ENCODE measurements at regions not wholly inside any gene's neighbourhood (a gene's known extent, or its start where the extent isn't known, plus 50 kb on each side); places are given as distances from the start of the nearest gene placed in this dataset.
A peak's percentile ranks its signal among the peaks of the same experiment; 100 is the strongest.

DNA sequence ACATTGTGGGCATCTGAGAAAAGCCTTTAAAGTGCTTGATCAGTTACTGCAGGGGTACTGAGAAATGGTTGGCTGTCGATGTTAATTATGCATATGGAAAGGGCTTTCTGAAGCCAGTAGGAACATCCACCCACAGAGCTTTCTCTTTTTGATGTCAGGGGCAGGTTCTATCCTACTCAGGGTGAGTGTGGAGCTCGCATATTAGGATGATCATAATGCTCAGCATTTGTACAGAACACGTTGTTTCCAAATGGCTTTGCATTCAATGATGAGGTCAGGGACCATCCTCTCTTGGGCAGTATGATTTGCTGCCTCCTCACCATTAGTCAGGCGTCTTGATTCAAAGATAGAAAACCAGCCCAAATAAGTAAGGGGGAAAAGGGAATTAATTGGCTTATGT is 141.9 kb downstream of the HMHB1 start:
- DNase-seq = no peak
- Histone ChIP-seq H3K36me3 (ENCODE audit: low read depth) (no peaks in the 10 kb centered on the region), H3K4me1 (replicated peaks; ENCODE audit: insufficient read depth) (no peaks in the 10 kb centered on the region), H4K20me1 (ENCODE audit: insufficient read depth) (no peaks in the 10 kb centered on the region), H3F3A (ENCODE audit: insufficient read depth, low read depth) (no peaks in the 10 kb centered on the region), H3K9me2 (ENCODE audit: insufficient read depth) (no peaks in the 10 kb centered on the region), H3K9me3 (ENCODE audit: insufficient read depth, low read depth) (peaks cover 5% of the 10 kb centered on the region; the same call in 1 of the 2 replicates), H3K27me3 (ENCODE audit: insufficient read depth, low read depth) (no peaks in the 10 kb centered on the region), H2AFZ (no peak overlapping the region), H3K4me3 (no peak overlapping the region), H3K79me2 (ENCODE audit: low read depth) (no peaks in the 10 kb centered on the region), H3K27ac (no peak overlapping the region), H3K4me2 (no peak overlapping the region)
- TF ChIP-seq EZH2 (IDR thresholded peaks at IDR 0.05; ENCODE audit: low read depth) = no peak
- TF ChIP-seq, protein P1, sequence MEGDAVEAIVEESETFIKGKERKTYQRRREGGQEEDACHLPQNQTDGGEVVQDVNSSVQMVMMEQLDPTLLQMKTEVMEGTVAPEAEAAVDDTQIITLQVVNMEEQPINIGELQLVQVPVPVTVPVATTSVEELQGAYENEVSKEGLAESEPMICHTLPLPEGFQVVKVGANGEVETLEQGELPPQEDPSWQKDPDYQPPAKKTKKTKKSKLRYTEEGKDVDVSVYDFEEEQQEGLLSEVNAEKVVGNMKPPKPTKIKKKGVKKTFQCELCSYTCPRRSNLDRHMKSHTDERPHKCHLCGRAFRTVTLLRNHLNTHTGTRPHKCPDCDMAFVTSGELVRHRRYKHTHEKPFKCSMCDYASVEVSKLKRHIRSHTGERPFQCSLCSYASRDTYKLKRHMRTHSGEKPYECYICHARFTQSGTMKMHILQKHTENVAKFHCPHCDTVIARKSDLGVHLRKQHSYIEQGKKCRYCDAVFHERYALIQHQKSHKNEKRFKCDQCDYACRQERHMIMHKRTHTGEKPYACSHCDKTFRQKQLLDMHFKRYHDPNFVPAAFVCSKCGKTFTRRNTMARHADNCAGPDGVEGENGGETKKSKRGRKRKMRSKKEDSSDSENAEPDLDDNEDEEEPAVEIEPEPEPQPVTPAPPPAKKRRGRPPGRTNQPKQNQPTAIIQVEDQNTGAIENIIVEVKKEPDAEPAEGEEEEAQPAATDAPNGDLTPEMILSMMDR (conservative IDR thresholded peaks at IDR 0.05) = no peak
- no TSS peak for BruUV-seq (replicated peaks)
- POLR2A ChIA-PET (ENCODE audit: unreplicated experiment) = no interaction called here
- intact Hi-C loops (cut with micrococcal nuclease; ENCODE audit: unreplicated experiment) = no loop called here
- CTCF ChIA-PET = interaction anchor here (0.5 to 0.6 kb wide), 2 partner anchors 13 to 42 kb away, joined by 3 to 5 read pairs; no protein-coding TSS in a partner anchor

DNA sequence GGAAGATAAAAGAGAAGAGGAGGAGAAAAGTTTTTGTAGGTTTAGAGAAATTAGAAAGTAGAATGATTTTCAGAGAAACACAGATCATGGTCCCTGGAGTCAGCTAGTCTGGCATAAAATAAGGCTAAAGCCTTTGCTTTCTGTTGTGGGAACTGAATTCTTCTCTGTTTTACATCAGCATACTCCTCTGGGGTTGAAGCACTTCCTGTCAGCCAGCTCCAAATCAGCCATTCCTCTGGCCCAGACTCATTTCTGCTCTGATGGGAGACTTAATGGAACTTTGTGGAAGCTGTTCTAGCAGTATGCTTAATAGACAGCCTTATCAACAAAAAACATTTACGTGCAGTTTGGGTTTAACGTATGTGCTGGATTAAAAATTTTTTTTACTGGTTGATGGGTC is 143.2 kb downstream of the HMHB1 start:
- no peak for TF ChIP-seq EZH2 (IDR thresholded peaks at IDR 0.05; ENCODE audit: low read depth)
- TF ChIP-seq, protein P1 (conservative IDR thresholded peaks at IDR 0.05) = no peak
- no peaks in the 10 kb centered on the region for H3F3A ChIP-seq (ENCODE audit: insufficient read depth, low read depth)
- no peaks in the 10 kb centered on the region for H3K79me2 ChIP-seq (ENCODE audit: low read depth)
- no peaks in the 10 kb centered on the region for H3K27me3 ChIP-seq (ENCODE audit: insufficient read depth, low read depth)
- H3K4me3 ChIP-seq = no peak overlapping the region
- H3K4me1 ChIP-seq (replicated peaks; ENCODE audit: insufficient read depth) = no peaks in the 10 kb centered on the region
- peaks cover 5% of the 10 kb centered on the region; the same call in 1 of the 2 replicates for H3K9me3 ChIP-seq (ENCODE audit: insufficient read depth, low read depth)
- H3K27ac ChIP-seq = no peak overlapping the region
- no peak for DNase-seq
- no TSS peak for BruUV-seq (replicated peaks)
- ChIA-PET CTCF (no interaction called here), POLR2A (ENCODE audit: unreplicated experiment) (no interaction called here)
- no peaks in the 10 kb centered on the region for H3K9me2 ChIP-seq (ENCODE audit: insufficient read depth)
- H3K4me2 ChIP-seq = no peak overlapping the region
- no peak overlapping the region for H2AFZ ChIP-seq
- no peaks in the 10 kb centered on the region for H3K36me3 ChIP-seq (ENCODE audit: low read depth)
- intact Hi-C loops (cut with micrococcal nuclease; ENCODE audit: unreplicated experiment) = no loop called here
- no peaks in the 10 kb centered on the region for H4K20me1 ChIP-seq (ENCODE audit: insufficient read depth)

DNA sequence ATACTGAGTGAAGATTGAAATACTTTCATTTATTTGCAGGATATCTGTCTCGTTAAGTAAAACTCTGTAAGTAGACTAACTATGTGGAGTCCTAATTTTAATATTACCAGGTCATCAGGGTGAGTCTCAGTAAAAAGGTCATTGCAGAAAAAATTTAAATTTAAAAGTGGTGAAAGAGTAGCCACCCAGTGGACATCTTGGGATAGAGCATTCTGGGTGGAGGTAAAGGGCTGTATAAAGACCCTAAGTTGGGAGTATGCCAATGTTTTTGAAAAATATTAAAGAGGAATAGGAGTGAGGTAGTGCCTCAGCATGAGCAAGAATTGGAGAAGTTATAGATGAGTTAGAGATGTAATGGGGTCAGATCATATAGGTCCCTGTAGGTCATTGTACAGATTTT is 145.5 kb downstream of the HMHB1 start:
- no peaks in the 10 kb centered on the region; the same call in 1 of the 2 replicates for H3K9me3 ChIP-seq (ENCODE audit: insufficient read depth, low read depth)
- no peak overlapping the region for H3K4me3 ChIP-seq
- H3K9me2 ChIP-seq (ENCODE audit: insufficient read depth) = no peaks in the 10 kb centered on the region
- H3F3A ChIP-seq (ENCODE audit: insufficient read depth, low read depth) = no peaks in the 10 kb centered on the region
- CTCF ChIA-PET = interaction anchor here (0.6 kb wide), 1 partner anchor 553 kb away, joined by 4 read pairs; no protein-coding TSS in a partner anchor
- no peaks in the 10 kb centered on the region for H3K79me2 ChIP-seq (ENCODE audit: low read depth)
- H3K27ac ChIP-seq = no peak overlapping the region
- BruUV-seq (replicated peaks) = no TSS peak
- intact Hi-C loops (cut with micrococcal nuclease; ENCODE audit: unreplicated experiment) = no loop called here
- DNase-seq = no peak
- H3K4me2 ChIP-seq = no peak overlapping the region
- H2AFZ ChIP-seq = no peak overlapping the region
- no peaks in the 10 kb centered on the region for H3K4me1 ChIP-seq (replicated peaks; ENCODE audit: insufficient read depth)
- no peaks in the 10 kb centered on the region for H3K36me3 ChIP-seq (ENCODE audit: low read depth)
- TF ChIP-seq, protein P1 (conservative IDR thresholded peaks at IDR 0.05) = peak; percentile 54
- TF ChIP-seq EZH2 (IDR thresholded peaks at IDR 0.05; ENCODE audit: low read depth) = no peak
- H4K20me1 ChIP-seq (ENCODE audit: insufficient read depth) = no peaks in the 10 kb centered on the region
- no peaks in the 10 kb centered on the region for H3K27me3 ChIP-seq (ENCODE audit: insufficient read depth, low read depth)
- POLR2A ChIA-PET (ENCODE audit: unreplicated experiment) = no interaction called here

Data from PC-9 (cell line).